HG03439 (cell line): ENCODE measurements at regions not wholly inside any gene's neighbourhood (a gene's known extent, or its start where the extent isn't known, plus 50 kb on each side); places are given as distances from the start of the nearest gene placed in this dataset.

Experiments
- ATAC-seq: cut with Tn5 transposase; IDR thresholded peaks from one replicate; pipeline ENCODE4 v1.9.1; 2021; ENCODE audit warnings: mild to moderate bottlenecking, moderate library complexity; ENCODE audit not compliant: unreplicated experiment

- ATAC-seq, result no peak
Observed at GRCh38 chr9:2925016-2925415, 81.1 kb upstream of the PUM3 start.

DNA sequence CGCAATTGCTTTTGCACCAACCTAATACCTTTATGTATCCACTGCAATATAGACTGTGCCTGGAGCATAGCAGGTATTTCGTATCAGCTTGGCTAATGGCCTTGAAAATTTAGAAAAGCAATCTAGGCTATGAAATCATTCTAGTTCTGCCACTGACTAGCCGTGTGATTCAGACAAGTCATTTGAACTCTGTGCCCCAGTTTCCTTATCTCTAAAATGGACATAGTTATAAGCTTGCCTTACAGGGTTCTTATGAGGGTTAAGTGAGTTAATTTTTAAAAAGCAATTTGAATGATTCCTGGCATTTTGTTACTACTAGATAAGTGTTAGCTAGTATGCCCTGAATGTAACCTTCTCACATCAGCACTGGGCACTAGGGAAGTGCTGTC, 80.5 kb upstream of the PUM3 start:
- no peak for ATAC-seq

GRCh38 chr9:2923766-2924379, 80.0 kb upstream of the PUM3 start:
- no peak for ATAC-seq

GRCh38 chr9:2919347-2919746, 75.5 kb upstream of the PUM3 start:
- ATAC-seq, result no peak

DNA sequence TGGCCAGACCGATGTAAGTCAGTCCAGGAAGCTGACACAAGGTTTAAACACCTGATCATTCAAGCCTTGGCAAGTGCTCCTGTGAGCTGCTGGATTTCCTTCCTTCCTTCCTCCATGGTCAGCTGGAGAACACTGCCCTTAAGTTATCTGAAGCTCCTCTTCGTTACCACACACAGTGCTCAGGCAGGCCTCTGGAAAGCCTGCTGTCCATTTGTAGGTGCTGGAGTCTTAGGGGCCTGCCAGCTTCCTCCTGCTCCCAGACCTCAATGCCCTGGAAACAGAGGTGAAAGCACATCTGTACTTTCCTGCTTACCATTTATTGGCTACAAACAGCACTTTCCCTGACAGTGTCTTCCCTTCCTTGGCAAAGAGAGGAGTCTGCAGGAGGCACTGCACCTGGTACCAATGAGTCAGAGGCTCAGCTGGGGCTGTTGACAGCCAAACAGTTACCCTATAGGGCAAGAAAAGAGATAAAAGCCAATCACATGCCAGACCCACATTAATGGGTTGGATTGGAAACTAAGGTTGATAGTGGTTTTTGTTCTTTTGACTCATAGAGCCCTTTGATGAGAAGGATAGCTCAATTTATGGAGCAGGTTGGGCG, 72.6 kb upstream of the PUM3 start:
- no peak for ATAC-seq

DNA sequence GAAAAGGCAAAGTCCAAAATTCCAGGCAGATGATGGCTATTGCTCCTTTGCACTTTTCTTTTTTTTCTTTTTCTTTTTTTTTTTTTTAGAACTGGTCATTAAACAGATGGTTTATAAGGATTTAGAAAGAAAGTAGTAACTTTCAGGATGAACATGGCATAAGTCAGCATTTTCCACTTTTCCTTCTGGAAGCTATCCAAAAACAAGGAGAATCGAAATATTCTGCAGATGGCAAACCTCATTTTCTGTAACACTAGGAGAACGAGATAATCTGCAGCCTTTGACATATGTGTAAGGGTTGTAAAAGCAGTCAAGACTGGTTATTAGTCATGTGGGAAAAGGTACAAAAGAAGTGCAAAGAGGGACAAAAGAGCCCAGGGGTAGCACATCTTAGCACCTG, 69.1 kb upstream of the PUM3 start:
- no peak for ATAC-seq

GRCh38 chr9:2907411-2907810, 63.5 kb upstream of the PUM3 start:
- ATAC-seq, result no peak

- no peak for ATAC-seq
Observed at GRCh38 chr9:2904242-2904930, 60.5 kb upstream of the PUM3 start.
